Chondrocyte (in vitro differentiated cells): ENCODE measurements at regions not wholly inside any gene's neighbourhood (a gene's known extent, or its start where the extent isn't known, plus 50 kb on each side); places are given as distances from the start of the nearest gene placed in this dataset.

Experiments
- DNase-seq: peaks from one replicate; pipeline ENCODE4 v3.0.0; 2021; ENCODE audit warnings: mixed read lengths, low spot score
- H3K27ac Mint-ChIP-seq: one replicate; pipeline ENCODE4 v1.8.0; 2021; ENCODE audit warnings: mild to moderate bottlenecking, moderate library complexity, mixed read lengths; ENCODE audit not compliant: unreplicated experiment
- H3K27me3 Mint-ChIP-seq: 2 replicates; pipeline ENCODE4 v1.8.0; 2021; ENCODE audit warnings: low read depth, mixed read lengths
- H3K36me3 Mint-ChIP-seq: 2 replicates; pipeline ENCODE4 v1.8.0; 2021; ENCODE audit warnings: low read depth, mixed read lengths
- H3K4me1 Mint-ChIP-seq: 2 replicates; pipeline ENCODE4 v1.8.0; 2021; ENCODE audit warnings: low read depth, mild to moderate bottlenecking, mixed read lengths
- H3K4me3 Mint-ChIP-seq: one replicate; pipeline ENCODE4 v1.8.0; 2021; ENCODE audit warnings: mild to moderate bottlenecking, moderate library complexity, mixed read lengths; ENCODE audit not compliant: unreplicated experiment
- H3K9me3 Mint-ChIP-seq: 2 replicates; pipeline ENCODE4 v1.8.0; 2021; ENCODE audit warnings: low read depth, mixed read lengths
- CTCF ChIP-seq: fragments of 200-600 bp; sonication (generic); IDR thresholded peaks from 2 replicates; pipeline ENCODE4 v1.5.0; 2021; ENCODE audit warnings: antibody characterized with exemption, mild to moderate bottlenecking, moderate library complexity

- H3K9me3 Mint-ChIP-seq: peaks cover 6% of the 10 kb centered on the region
- peaks cover 16% of the 10 kb centered on the region for H3K4me1 Mint-ChIP-seq
- DNase-seq: no peak
- no peak for TF ChIP-seq CTCF
- no peaks in the 10 kb centered on the region for H3K27me3 Mint-ChIP-seq
- H3K36me3 Mint-ChIP-seq: peaks cover 2% of the 10 kb centered on the region
- no peak overlapping the region for H3K4me3 Mint-ChIP-seq
- peak overlapping the region; percentile 9 for H3K27ac Mint-ChIP-seq
Measured at GRCh38 chrX:39772057-39772832, 325.5 kb downstream of the BCOR start.

- peaks cover 2% of the 10 kb centered on the region for H3K36me3 Mint-ChIP-seq
- H3K27me3 Mint-ChIP-seq: no peaks in the 10 kb centered on the region
Measured at GRCh38 chrX:39773150-39773549, 324.6 kb downstream of the BCOR start.

GRCh38 chrX:39773923-39774773 is 323.6 kb downstream of the BCOR start:
- H3K4me1 Mint-ChIP-seq: peaks cover 11% of the 10 kb centered on the region
- H3K9me3 Mint-ChIP-seq: peaks cover 7% of the 10 kb centered on the region
- DNase-seq: no peak
- no peak overlapping the region for H3K27ac Mint-ChIP-seq
- H3K4me3 Mint-ChIP-seq: no peak overlapping the region
- peaks cover 2% of the 10 kb centered on the region for H3K36me3 Mint-ChIP-seq
- no peaks in the 10 kb centered on the region for H3K27me3 Mint-ChIP-seq
- TF ChIP-seq CTCF: no peak

More at GRCh38 chrX:39773150-39773549, 324.6 kb downstream of the BCOR start:
- no peak overlapping the region for H3K4me3 Mint-ChIP-seq
- DNase-seq: no peak
- H3K9me3 Mint-ChIP-seq: peaks cover 8% of the 10 kb centered on the region
- no peak overlapping the region for H3K27ac Mint-ChIP-seq
- no peak for TF ChIP-seq CTCF
- peaks cover 11% of the 10 kb centered on the region for H3K4me1 Mint-ChIP-seq

GRCh38 chrX:39774774-39775328 is 322.9 kb downstream of the BCOR start:
- Mint-ChIP-seq H3K9me3 (peaks cover 11% of the 10 kb centered on the region), H3K27me3 (no peaks in the 10 kb centered on the region), H3K4me3 (no peak overlapping the region), H3K27ac (no peak overlapping the region), H3K4me1 (peaks cover 11% of the 10 kb centered on the region), H3K36me3 (peaks cover 2% of the 10 kb centered on the region)
- DNase-seq: no peak
- TF ChIP-seq CTCF: no peak

- peaks cover 22% of the 10 kb centered on the region for H3K9me3 Mint-ChIP-seq
- no peak overlapping the region for H3K4me3 Mint-ChIP-seq
- H3K4me1 Mint-ChIP-seq: peaks cover 3% of the 10 kb centered on the region
- no peaks in the 10 kb centered on the region for H3K27me3 Mint-ChIP-seq
- DNase-seq: no peak
- no peaks in the 10 kb centered on the region for H3K36me3 Mint-ChIP-seq
- no peak for TF ChIP-seq CTCF
- no peak overlapping the region for H3K27ac Mint-ChIP-seq
Measured at GRCh38 chrX:39777623-39778025, 320.1 kb downstream of the BCOR start.
